ENCODE measurements at regions not wholly inside any gene's neighbourhood (a gene's known extent, or its start where the extent isn't known, plus 50 kb on each side); places are given as distances from the start of the nearest gene placed in this dataset.

DNA sequence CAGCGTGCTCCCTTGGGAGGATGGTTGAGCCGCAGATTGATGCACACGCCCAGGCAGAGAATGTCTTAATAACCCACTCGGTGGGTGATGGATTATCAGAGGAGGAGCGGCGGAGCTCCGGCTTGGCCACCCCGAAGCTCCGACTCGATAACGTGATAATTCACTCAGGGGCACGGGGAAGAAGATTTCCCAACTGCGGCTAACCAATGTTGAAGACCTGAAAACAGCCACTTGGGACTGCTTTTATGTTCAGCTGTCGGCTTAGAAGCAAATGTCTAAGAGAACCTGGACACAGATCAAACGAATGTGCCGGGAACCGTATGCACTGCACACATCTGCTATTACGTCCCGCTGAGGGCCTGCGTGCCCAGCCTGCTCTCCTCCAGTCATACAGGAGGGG is 206.8 kb upstream of the CADM1 start:
- H2AFZ ChIP-seq (ENCODE audit: low read depth, low read length), result no peak overlapping the region
- H4K20me1 ChIP-seq (ENCODE audit: insufficient read depth), result no peaks in the 10 kb centered on the region
- no peaks in the 10 kb centered on the region for H3K79me2 ChIP-seq (replicated peaks; ENCODE audit: insufficient read depth, low read length)
- H3K4me3 ChIP-seq (ENCODE audit: low read length), result no peak overlapping the region
- H3K4me2 ChIP-seq (ENCODE audit: low read length), result no peak overlapping the region
- no peaks in the 10 kb centered on the region for H3K9me3 ChIP-seq (ENCODE audit: low read length)
- H3K27ac ChIP-seq (ENCODE audit: low read length), result no peak overlapping the region
- H3F3A ChIP-seq (ENCODE audit: insufficient read depth, low read length, poor library complexity, severe bottlenecking), result no peaks in the 10 kb centered on the region
- no peak for TF ChIP-seq EP300 (conservative IDR thresholded peaks at IDR 0.05; ENCODE audit: poor library complexity, severe bottlenecking)
- TF ChIP-seq TAF1 (IDR thresholded peaks at IDR 0.05; ENCODE audit: low read depth), result no peak
- TF ChIP-seq CTCF (IDR thresholded peaks at IDR 0.05; ENCODE audit: poor library complexity, severe bottlenecking), result no peak
- no peak for TF ChIP-seq RAD21 (conservative IDR thresholded peaks at IDR 0.05)
- TF ChIP-seq EZH2 (IDR thresholded peaks at IDR 0.05; ENCODE audit: borderline replicate concordance, insufficient read depth, low read length, poor library complexity, severe bottlenecking), result no peak
- no peaks in the 10 kb centered on the region for H3K27me3 ChIP-seq (ENCODE audit: insufficient read depth, low read depth, low read length)
- H3K36me3 ChIP-seq (ENCODE audit: insufficient read depth, low read length), result no peaks in the 10 kb centered on the region
- no peaks in the 10 kb centered on the region for H3K9me2 ChIP-seq (ENCODE audit: insufficient read depth, low read length)
- no peak overlapping the region for H3K9ac ChIP-seq (ENCODE audit: low read length)

GRCh38 chr11:115710426-115710825 is 206.2 kb upstream of the CADM1 start:
- no peaks in the 10 kb centered on the region for H3K9me3 ChIP-seq (ENCODE audit: low read length)
- H3K4me3 ChIP-seq (ENCODE audit: low read length), result no peak overlapping the region
- H2AFZ ChIP-seq (ENCODE audit: low read depth, low read length), result no peak overlapping the region
- no peaks in the 10 kb centered on the region for H3F3A ChIP-seq (ENCODE audit: insufficient read depth, low read length, poor library complexity, severe bottlenecking)
- no peaks in the 10 kb centered on the region for H3K27me3 ChIP-seq (ENCODE audit: insufficient read depth, low read depth, low read length)
- H3K9me2 ChIP-seq (ENCODE audit: insufficient read depth, low read length), result no peaks in the 10 kb centered on the region
- H3K27ac ChIP-seq (ENCODE audit: low read length), result no peak overlapping the region
- no peaks in the 10 kb centered on the region for H3K36me3 ChIP-seq (ENCODE audit: insufficient read depth, low read length)
- no peak for TF ChIP-seq EP300 (conservative IDR thresholded peaks at IDR 0.05; ENCODE audit: poor library complexity, severe bottlenecking)
- TF ChIP-seq REST (IDR thresholded peaks at IDR 0.05; ENCODE audit: borderline replicate concordance), result no peak
- no peak for TF ChIP-seq MXI1 (conservative IDR thresholded peaks at IDR 0.05; ENCODE audit: poor library complexity, severe bottlenecking)
- no peak for TF ChIP-seq POLR2AphosphoS5 (IDR thresholded peaks at IDR 0.05)
- TF ChIP-seq EZH2 (IDR thresholded peaks at IDR 0.05; ENCODE audit: borderline replicate concordance, insufficient read depth, low read length, poor library complexity, severe bottlenecking), result no peak
- no peak for TF ChIP-seq RAD21 (conservative IDR thresholded peaks at IDR 0.05)
- no peak for TF ChIP-seq TAF1 (IDR thresholded peaks at IDR 0.05; ENCODE audit: low read depth)
- no peak for TF ChIP-seq SMC3 (conservative IDR thresholded peaks at IDR 0.05; ENCODE audit: poor library complexity)
- no peak for TF ChIP-seq CTCF (IDR thresholded peaks at IDR 0.05; ENCODE audit: poor library complexity, severe bottlenecking)
- no peak overlapping the region for H3K9ac ChIP-seq (ENCODE audit: low read length)
- no peak overlapping the region for H3K4me2 ChIP-seq (ENCODE audit: low read length)
- no peaks in the 10 kb centered on the region for H3K79me2 ChIP-seq (replicated peaks; ENCODE audit: insufficient read depth, low read length)
- H4K20me1 ChIP-seq (ENCODE audit: insufficient read depth), result no peaks in the 10 kb centered on the region

Measured in neural cell (in vitro differentiated cells).